WTC11 (cell line): ENCODE measurements at regions not wholly inside any gene's neighbourhood (a gene's known extent, or its start where the extent isn't known, plus 50 kb on each side); places are given as distances from the start of the nearest gene placed in this dataset.

Experiments used
- ATAC-seq: fragments of 200-7000 bp; cut with Tn5 transposase; 2 replicates; pipeline ENCODE4 v1.10.0; 2021; ENCODE audit warnings: mild to moderate bottlenecking, moderate library complexity
- CTCF ChIA-PET: fragments of 300-600 bp; sonication (Branson Sonifier 250); formaldehyde crosslinking; loops from one replicate; lab custom pipeline; 2021; ENCODE audit warnings: antibody characterized with exemption; lab: Charles Lee
- POLR2A ChIA-PET: fragments of 350-600 bp; sonication (Branson Sonifier 250); formaldehyde crosslinking; loops from one replicate; lab custom pipeline; 2021; ENCODE audit warnings: antibody characterized with exemption; lab: Charles Lee
- DNase-seq: peaks from one replicate; pipeline ENCODE4 v3.0.0; 2021; ENCODE audit warnings: low spot score
- H3K27ac Mint-ChIP-seq: 2 replicates; pipeline ENCODE4 v1.8.0; 2021; ENCODE audit warnings: mixed read lengths
- H3K27me3 Mint-ChIP-seq: 2 replicates; pipeline ENCODE4 v1.8.0; 2021; ENCODE audit warnings: low read depth, mild to moderate bottlenecking, moderate library complexity, mixed read lengths
- H3K36me3 Mint-ChIP-seq: 2 replicates; pipeline ENCODE4 v1.8.0; 2021; ENCODE audit warnings: mixed read lengths
- H3K4me1 Mint-ChIP-seq: 2 replicates; pipeline ENCODE4 v1.8.0; 2022; ENCODE audit warnings: mixed read lengths
- H3K4me3 Mint-ChIP-seq: 2 replicates; pipeline ENCODE4 v1.8.0; 2021; ENCODE audit warnings: mild to moderate bottlenecking, moderate library complexity, mixed read lengths
- H3K9me3 Mint-ChIP-seq: 2 replicates; pipeline ENCODE4 v1.8.0; 2021; ENCODE audit warnings: mixed read lengths
- AR ChIP-seq: fragments of 250-450 bp; sonication (Bioruptor Pico); IDR thresholded peaks from 2 replicates; pipeline ENCODE4 v1.9.0; 2021; ENCODE audit warnings: mild to moderate bottlenecking
- ATF1 ChIP-seq: sonication (generic); formaldehyde crosslinking; IDR thresholded peaks from 2 replicates; pipeline ENCODE4 v1.8.1; 2023; ENCODE audit warnings: mild to moderate bottlenecking, moderate library complexity, missing genetic modification reagents
- CDX4 ChIP-seq: fragments of 250-450 bp; sonication (Bioruptor Pico); IDR thresholded peaks from 2 replicates; pipeline ENCODE4 v1.9.0; 2021; ENCODE audit warnings: moderate library complexity, mild to moderate bottlenecking, inconsistent platforms, borderline replicate concordance
- CTCF ChIP-seq: fragments of 200-600 bp; IDR thresholded peaks from 2 replicates; pipeline ENCODE4 v1.8.0; 2022; ENCODE audit warnings: antibody characterized with exemption
- E2F4 ChIP-seq: sonication (generic); formaldehyde crosslinking; IDR thresholded peaks from 2 replicates; pipeline ENCODE4 v1.8.1; 2022; ENCODE audit warnings: low read depth, mild to moderate bottlenecking, moderate library complexity, missing genetic modification reagents, borderline replicate concordance
- EMX1 ChIP-seq: fragments of 250-450 bp; sonication (Bioruptor Pico); IDR thresholded peaks from 2 replicates; pipeline ENCODE4 v1.8.0; 2021; ENCODE audit warnings: mild to moderate bottlenecking
- ETV6 ChIP-seq: sonication (generic); formaldehyde crosslinking; IDR thresholded peaks from 2 replicates; pipeline ENCODE4 v1.8.1; 2022; ENCODE audit warnings: mild to moderate bottlenecking, missing genetic modification reagents
- GABPB1 ChIP-seq: sonication (generic); formaldehyde crosslinking; IDR thresholded peaks from 2 replicates; pipeline ENCODE4 v1.8.1; 2023; ENCODE audit warnings: mild to moderate bottlenecking, missing genetic modification reagents
- GRHL2 ChIP-seq: fragments of 250-450 bp; sonication (Bioruptor Pico); IDR thresholded peaks from 2 replicates; pipeline ENCODE4 v1.8.0; 2022; ENCODE audit warnings: mild to moderate bottlenecking, moderate library complexity; ENCODE audit not compliant: insufficient replicate concordance, severe bottlenecking
- JAZF1 ChIP-seq: fragments of 250-450 bp; sonication (Bioruptor Pico); IDR thresholded peaks from 2 replicates; pipeline ENCODE4 v1.9.0; 2021; ENCODE audit warnings: moderate library complexity, mild to moderate bottlenecking, inconsistent platforms
- MXD4 ChIP-seq: fragments of 250-450 bp; sonication (Bioruptor Pico); IDR thresholded peaks from 2 replicates; pipeline ENCODE4 v1.8.0; 2021; ENCODE audit warnings: mild to moderate bottlenecking, moderate library complexity, borderline replicate concordance
- MYBL2 ChIP-seq: sonication (generic); formaldehyde crosslinking; IDR thresholded peaks from 2 replicates; pipeline ENCODE4 v1.8.1; 2023; ENCODE audit warnings: mild to moderate bottlenecking, moderate library complexity, missing genetic modification reagents
- NR2C2 ChIP-seq: sonication (generic); formaldehyde crosslinking; IDR thresholded peaks from 2 replicates; pipeline ENCODE4 v1.8.0; 2022; ENCODE audit warnings: mild to moderate bottlenecking, missing genetic modification reagents
- RELA ChIP-seq: sonication (generic); formaldehyde crosslinking; IDR thresholded peaks from 2 replicates; pipeline ENCODE4 v1.8.1; 2022; ENCODE audit warnings: missing genetic modification reagents, mild to moderate bottlenecking, borderline replicate concordance
- RORB ChIP-seq: fragments of 250-450 bp; sonication (Bioruptor Pico); IDR thresholded peaks from 2 replicates; pipeline ENCODE4 v1.9.0; 2021; ENCODE audit warnings: mild to moderate bottlenecking
- ZNF232 ChIP-seq: sonication (generic); formaldehyde crosslinking; IDR thresholded peaks from 2 replicates; pipeline ENCODE4 v1.8.0; 2022; ENCODE audit warnings: mild to moderate bottlenecking, missing genetic modification reagents
- ZNF425 ChIP-seq: fragments of 250-450 bp; sonication (Bioruptor Pico); conservative IDR thresholded peaks from 2 replicates; pipeline ENCODE4 v1.9.0; 2021; ENCODE audit warnings: mild to moderate bottlenecking

- TF ChIP-seq ZNF425 (no peak), RORB (no peak)
These were observed 82.6 kb upstream of the NEDD4L start (continued) for GRCh38 chr18:57961411-57961810.

- no peaks in the 10 kb centered on the region for H3K9me3 Mint-ChIP-seq
These were observed 84.7 kb upstream of the NEDD4L start for GRCh38 chr18:57959278-57959677.

GRCh38 chr18:57957210-57957609 lies 86.8 kb upstream of the NEDD4L start:
- Mint-ChIP-seq H3K27me3 (no peaks in the 10 kb centered on the region), H3K36me3 (no peaks in the 10 kb centered on the region), H3K4me1 (peaks cover 5% of the 10 kb centered on the region), H3K27ac (no peak overlapping the region)
- DNase-seq: no peak
- CTCF ChIA-PET: interaction anchor here (0.9 kb wide), 1 partner anchor 75 kb away, joined by 3 read pairs; no protein-coding TSS in a partner anchor
- no peak for TF ChIP-seq GRHL2
- no peak for TF ChIP-seq JAZF1 (CRISPR knock-in tag)
- TF ChIP-seq ZNF425: no peak
- TF ChIP-seq CDX4: no peak
- no peak for TF ChIP-seq EMX1 (CRISPR knock-in tag)
- no peak for TF ChIP-seq ETV6 (CRISPR knock-in tag)
- TF ChIP-seq MXD4 (CRISPR knock-in tag): no peak
- no peak for TF ChIP-seq ATF1
- TF ChIP-seq RELA (CRISPR knock-in tag): no peak
- no peak for TF ChIP-seq CTCF
- TF ChIP-seq MYBL2 (CRISPR knock-in tag): no peak
- TF ChIP-seq NR2C2: no peak
- TF ChIP-seq E2F4 (CRISPR knock-in tag): no peak
- TF ChIP-seq GABPB1 (CRISPR knock-in tag): no peak
- TF ChIP-seq, all 79 proteins: peak for 0
- H3K4me3 Mint-ChIP-seq: no peak overlapping the region
- no peaks in the 10 kb centered on the region for H3K9me3 Mint-ChIP-seq
- no peak for ATAC-seq
- POLR2A ChIA-PET: no interaction called here

More at GRCh38 chr18:57959278-57959677, 84.7 kb upstream of the NEDD4L start:
- TF ChIP-seq MXD4 (CRISPR knock-in tag): no peak
- TF ChIP-seq ZNF232 (CRISPR knock-in tag): no peak
- no peak for TF ChIP-seq AR (CRISPR knock-in tag)
- DNase-seq (no peak), ATAC-seq (peak; percentile 90)
- peaks cover 5% of the 10 kb centered on the region for H3K4me1 Mint-ChIP-seq
- no peaks in the 10 kb centered on the region for H3K27me3 Mint-ChIP-seq
- H3K27ac Mint-ChIP-seq: no peak overlapping the region
- no peaks in the 10 kb centered on the region for H3K36me3 Mint-ChIP-seq
- H3K4me3 Mint-ChIP-seq: no peak overlapping the region
- CTCF ChIA-PET: interaction anchor here (0.6 to 3.4 kb wide), 39 partner anchors 9 to 433 kb away, joined by 3 to 46 read pairs (median 5); partner anchors contain the start of gene NEDD4L
- POLR2A ChIA-PET: no interaction called here
